ACC112 (cell line): ENCODE measurements at regions not wholly inside any gene's neighbourhood (a gene's known extent, or its start where the extent isn't known, plus 50 kb on each side); places are given as distances from the start of the nearest gene placed in this dataset.

ENCODE experiments used
- H2AFZ ChIP-seq: fragments of 200-600 bp; sonication (generic); one replicate; pipeline ENCODE4 v1.6.0; 2017; ENCODE audit warnings: antibody characterized with exemption, low read length; ENCODE audit not compliant: unreplicated experiment
- H3K27ac ChIP-seq: fragments of 200-600 bp; sonication (generic); 2 replicates; pipeline ENCODE4 v1.5.1; 2014; ENCODE audit warnings: low read depth, mild to moderate bottlenecking, antibody characterized with exemption, low read length, moderate library complexity
- H3K27me3 ChIP-seq: fragments of 200-600 bp; sonication (generic); 2 replicates; pipeline ENCODE4 v1.6.1; 2014; ENCODE audit warnings: mild to moderate bottlenecking, antibody characterized with exemption, low read length, moderate library complexity, mixed read lengths; ENCODE audit not compliant: insufficient read depth
- H3K36me3 ChIP-seq: fragments of 200-600 bp; sonication (generic); 2 replicates; pipeline ENCODE4 v1.6.1; 2016; ENCODE audit warnings: mild to moderate bottlenecking, antibody characterized with exemption, low read length, moderate library complexity, mixed read lengths; ENCODE audit not compliant: insufficient read depth
- H3K4me1 ChIP-seq: fragments of 200-600 bp; sonication (generic); one replicate; pipeline ENCODE4 v1.6.1; 2016; ENCODE audit warnings: low read length, mixed read lengths; ENCODE audit not compliant: insufficient read depth, unreplicated experiment, control insufficient read depth
- H3K4me3 ChIP-seq: fragments of 200-600 bp; sonication (generic); 2 replicates; pipeline ENCODE4 v1.5.1; 2014; ENCODE audit warnings: mild to moderate bottlenecking, low read depth, low read length
- H3K79me2 ChIP-seq: fragments of 200-600 bp; sonication (generic); one replicate; pipeline ENCODE4 v1.6.0; 2016; ENCODE audit warnings: low read length; ENCODE audit not compliant: control insufficient read depth, unreplicated experiment, insufficient read depth

- Histone ChIP-seq H3K4me3 (no peak overlapping the region), H3K79me2 (no peaks in the 10 kb centered on the region), H3K4me1 (no peaks in the 10 kb centered on the region), H3K27me3 (no peaks in the 10 kb centered on the region), H2AFZ (no peak overlapping the region), H3K36me3 (no peaks in the 10 kb centered on the region), H3K27ac (no peak overlapping the region)
These were observed 451.3 kb upstream of the KIRREL3 start for GRCh38 chr11:127451861-127452260.

- H3K27me3 ChIP-seq, result no peaks in the 10 kb centered on the region
- H3K4me3 ChIP-seq, result no peak overlapping the region
- no peaks in the 10 kb centered on the region for H3K4me1 ChIP-seq
- no peaks in the 10 kb centered on the region for H3K79me2 ChIP-seq
- no peaks in the 10 kb centered on the region for H3K36me3 ChIP-seq
- H3K27ac ChIP-seq, result no peak overlapping the region
- H2AFZ ChIP-seq, result no peak overlapping the region
These were observed 447.5 kb upstream of the KIRREL3 start for GRCh38 chr11:127448101-127448500.

- no peaks in the 10 kb centered on the region for H3K4me1 ChIP-seq
- no peak overlapping the region for H2AFZ ChIP-seq
- no peaks in the 10 kb centered on the region for H3K79me2 ChIP-seq
- H3K27me3 ChIP-seq, result no peaks in the 10 kb centered on the region
- H3K4me3 ChIP-seq, result no peak overlapping the region
- H3K27ac ChIP-seq, result no peak overlapping the region
- no peaks in the 10 kb centered on the region for H3K36me3 ChIP-seq
These were observed 444.9 kb upstream of the KIRREL3 start for GRCh38 chr11:127445476-127445875.

- H3K4me3 ChIP-seq, result no peak overlapping the region
- no peak overlapping the region for H2AFZ ChIP-seq
- H3K79me2 ChIP-seq, result no peaks in the 10 kb centered on the region
- H3K4me1 ChIP-seq, result no peaks in the 10 kb centered on the region
- H3K27ac ChIP-seq, result no peak overlapping the region
- no peaks in the 10 kb centered on the region for H3K27me3 ChIP-seq
- no peaks in the 10 kb centered on the region for H3K36me3 ChIP-seq
These were observed 442.7 kb upstream of the KIRREL3 start for GRCh38 chr11:127443297-127443696.

GRCh38 chr11:127440616-127441015 lies 440.0 kb upstream of the KIRREL3 start:
- Histone ChIP-seq H3K36me3 (no peaks in the 10 kb centered on the region), H2AFZ (no peak overlapping the region), H3K27me3 (no peaks in the 10 kb centered on the region), H3K4me1 (no peaks in the 10 kb centered on the region), H3K4me3 (no peak overlapping the region), H3K79me2 (no peaks in the 10 kb centered on the region), H3K27ac (no peak overlapping the region)

GRCh38 chr11:127425281-127425680 lies 424.7 kb upstream of the KIRREL3 start:
- no peak overlapping the region for H3K4me3 ChIP-seq
- H3K4me1 ChIP-seq, result no peaks in the 10 kb centered on the region
- no peak overlapping the region for H2AFZ ChIP-seq
- H3K27ac ChIP-seq, result no peak overlapping the region
- H3K27me3 ChIP-seq, result no peaks in the 10 kb centered on the region
- H3K79me2 ChIP-seq, result no peaks in the 10 kb centered on the region
- H3K36me3 ChIP-seq, result no peaks in the 10 kb centered on the region

- H3K27ac ChIP-seq, result no peak overlapping the region
- H2AFZ ChIP-seq, result no peak overlapping the region
- H3K36me3 ChIP-seq, result no peaks in the 10 kb centered on the region
- H3K79me2 ChIP-seq, result no peaks in the 10 kb centered on the region
- no peak overlapping the region for H3K4me3 ChIP-seq
- no peaks in the 10 kb centered on the region for H3K4me1 ChIP-seq
- no peaks in the 10 kb centered on the region for H3K27me3 ChIP-seq
These were observed 424.1 kb upstream of the KIRREL3 start for GRCh38 chr11:127424661-127425060.

GRCh38 chr11:127420139-127420538 lies 419.6 kb upstream of the KIRREL3 start:
- Histone ChIP-seq H3K27ac (no peak overlapping the region), H3K36me3 (no peaks in the 10 kb centered on the region), H3K4me1 (no peaks in the 10 kb centered on the region), H3K4me3 (no peak overlapping the region), H2AFZ (no peak overlapping the region), H3K27me3 (no peaks in the 10 kb centered on the region), H3K79me2 (no peaks in the 10 kb centered on the region)

GRCh38 chr11:127412722-127413380 lies 412.3 kb upstream of the KIRREL3 start:
- Histone ChIP-seq H3K27ac (no peak overlapping the region), H3K4me1 (no peaks in the 10 kb centered on the region), H3K27me3 (no peaks in the 10 kb centered on the region), H3K36me3 (no peaks in the 10 kb centered on the region), H2AFZ (no peak overlapping the region), H3K4me3 (no peak overlapping the region), H3K79me2 (no peaks in the 10 kb centered on the region)

GRCh38 chr11:127412234-127412633 lies 411.7 kb upstream of the KIRREL3 start:
- no peak overlapping the region for H3K27ac ChIP-seq
- no peaks in the 10 kb centered on the region for H3K4me1 ChIP-seq

GRCh38 chr11:127411283-127411682 lies 410.7 kb upstream of the KIRREL3 start:
- H3K4me3 ChIP-seq, result no peak overlapping the region
- H3K36me3 ChIP-seq, result no peaks in the 10 kb centered on the region
- no peak overlapping the region for H2AFZ ChIP-seq
- H3K27ac ChIP-seq, result no peak overlapping the region
- H3K79me2 ChIP-seq, result no peaks in the 10 kb centered on the region
- H3K4me1 ChIP-seq, result no peaks in the 10 kb centered on the region
- H3K27me3 ChIP-seq, result no peaks in the 10 kb centered on the region

More at GRCh38 chr11:127412234-127412633, 411.7 kb upstream of the KIRREL3 start:
- Histone ChIP-seq H2AFZ (no peak overlapping the region), H3K36me3 (no peaks in the 10 kb centered on the region), H3K27me3 (no peaks in the 10 kb centered on the region), H3K4me3 (no peak overlapping the region), H3K79me2 (no peaks in the 10 kb centered on the region)
